ENCODE measurements at regions not wholly inside any gene's neighbourhood (a gene's known extent, or its start where the extent isn't known, plus 50 kb on each side); places are given as distances from the start of the nearest gene placed in this dataset.

DNA sequence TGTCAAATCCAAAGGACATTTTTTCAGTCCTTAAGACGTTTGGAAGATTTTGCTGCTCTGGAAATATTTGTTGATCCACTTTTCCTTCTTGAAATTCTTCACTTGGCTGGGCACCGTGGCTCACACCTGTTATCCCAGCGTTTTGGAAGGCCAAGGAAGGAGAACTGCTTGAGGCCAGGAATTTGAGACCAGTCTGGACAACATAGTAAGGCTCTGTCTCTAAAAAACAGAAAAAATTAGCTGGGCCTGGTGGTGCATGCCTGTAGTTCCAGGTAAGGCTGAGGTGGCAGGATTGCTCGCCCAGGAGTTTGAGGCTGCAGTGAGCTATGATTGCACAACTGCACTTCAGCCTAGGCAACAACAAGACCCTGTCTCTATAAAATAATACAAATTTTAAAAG, 173.9 kb upstream of the MITF start:
- no peaks in the 10 kb centered on the region for H3K4me1 ChIP-seq (ENCODE audit: control insufficient read depth, extremely low read depth, insufficient read depth, low read length)
- CTCF ChIA-PET = no interaction called here

More for the DNA sequence above, 173.9 kb upstream of the MITF start:
- no peak for DNase-seq (ENCODE audit: low read depth, low spot score)
- Histone ChIP-seq H3K79me2 (ENCODE audit: control insufficient read depth, insufficient read depth, low read length) (no peaks in the 10 kb centered on the region), H3K4me2 (ENCODE audit: insufficient read depth, low read length) (no peak overlapping the region), H3K9me3 (replicated peaks; ENCODE audit: control insufficient read depth, insufficient read depth, low read length) (no peaks in the 10 kb centered on the region), H4K20me1 (replicated peaks; ENCODE audit: control insufficient read depth, extremely low read depth, insufficient read depth, low read length) (no peaks in the 10 kb centered on the region), H3K9me1 (replicated peaks; ENCODE audit: control insufficient read depth, extremely low read depth, insufficient read depth, low read length) (no peaks in the 10 kb centered on the region), H3K27ac (ENCODE audit: insufficient read depth, low read depth, low read length) (no peak overlapping the region), H3K27me3 (ENCODE audit: control insufficient read depth in 2 of 2, insufficient read depth in 2 of 2, low read length in 2 of 2) (peaks cover 5 to 27% of the 10 kb centered on the region in 2 experiments), H3K9ac (replicated peaks; ENCODE audit: extremely low read depth, insufficient read depth, low read length) (no peak overlapping the region), H3K4me3 (replicated peaks in 1 of 3; ENCODE audit: insufficient read depth in 1 of 3, low read depth in 1 of 3, low read length in 3 of 3) (no peak overlapping the region), H3K36me3 (ENCODE audit: control insufficient read depth in 2 of 2, extremely low read depth in 1 of 2, insufficient read depth in 2 of 2, low read length in 2 of 2) (no peaks in the 10 kb centered on the region), H2AFZ (ENCODE audit: low read depth, low read length) (no peak overlapping the region)
- POLR2A ChIA-PET = no interaction called here
- FAIRE-seq = no peak
- BruUV-seq (replicated peaks) = no TSS peak
- dilution Hi-C loops (cut with MboI; ENCODE audit: extremely low pct_ligation_motif_present, low sequenced_read_pairs) = no loop called here
- intact Hi-C loops (cut with micrococcal nuclease) = no loop called here
- TF ChIP-seq, protein P1, sequence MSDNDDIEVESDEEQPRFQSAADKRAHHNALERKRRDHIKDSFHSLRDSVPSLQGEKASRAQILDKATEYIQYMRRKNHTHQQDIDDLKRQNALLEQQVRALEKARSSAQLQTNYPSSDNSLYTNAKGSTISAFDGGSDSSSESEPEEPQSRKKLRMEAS (IDR thresholded peaks at IDR 0.05; ENCODE audit: insufficient read depth, insufficient read length) = no peak
- TF ChIP-seq POLR2AphosphoS5 (IDR thresholded peaks at IDR 0.05; ENCODE audit: insufficient read depth, low read depth, low read length) (no peak), FOS (IDR thresholded peaks at IDR 0.05; ENCODE audit: borderline replicate concordance, insufficient read depth, low read length) (no peak), EZH2 (IDR thresholded peaks at IDR 0.05; ENCODE audit: borderline replicate concordance, low read depth, low read length, severe bottlenecking) (no peak), JUN (IDR thresholded peaks at IDR 0.05; ENCODE audit: borderline replicate concordance, insufficient read depth, insufficient read length, low read depth) (no peak), POLR2A (IDR thresholded peaks at IDR 0.05; ENCODE audit: low read depth, low read length) (no peak), GATA2 (IDR thresholded peaks at IDR 0.05; ENCODE audit: insufficient read depth, insufficient read length, low read depth, low read length) (no peak), MYC (IDR thresholded peaks at IDR 0.05; ENCODE audit: low read depth, low read length) (no peak)
- TF ChIP-seq, protein P2, sequence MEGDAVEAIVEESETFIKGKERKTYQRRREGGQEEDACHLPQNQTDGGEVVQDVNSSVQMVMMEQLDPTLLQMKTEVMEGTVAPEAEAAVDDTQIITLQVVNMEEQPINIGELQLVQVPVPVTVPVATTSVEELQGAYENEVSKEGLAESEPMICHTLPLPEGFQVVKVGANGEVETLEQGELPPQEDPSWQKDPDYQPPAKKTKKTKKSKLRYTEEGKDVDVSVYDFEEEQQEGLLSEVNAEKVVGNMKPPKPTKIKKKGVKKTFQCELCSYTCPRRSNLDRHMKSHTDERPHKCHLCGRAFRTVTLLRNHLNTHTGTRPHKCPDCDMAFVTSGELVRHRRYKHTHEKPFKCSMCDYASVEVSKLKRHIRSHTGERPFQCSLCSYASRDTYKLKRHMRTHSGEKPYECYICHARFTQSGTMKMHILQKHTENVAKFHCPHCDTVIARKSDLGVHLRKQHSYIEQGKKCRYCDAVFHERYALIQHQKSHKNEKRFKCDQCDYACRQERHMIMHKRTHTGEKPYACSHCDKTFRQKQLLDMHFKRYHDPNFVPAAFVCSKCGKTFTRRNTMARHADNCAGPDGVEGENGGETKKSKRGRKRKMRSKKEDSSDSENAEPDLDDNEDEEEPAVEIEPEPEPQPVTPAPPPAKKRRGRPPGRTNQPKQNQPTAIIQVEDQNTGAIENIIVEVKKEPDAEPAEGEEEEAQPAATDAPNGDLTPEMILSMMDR (IDR thresholded peaks at IDR 0.05; ENCODE audit: extremely low read depth in 1 of 2, insufficient read depth in 1 of 2, low read depth in 1 of 2, low read length in 2 of 2) = no peak

Measured in endothelial cell of umbilical vein (primary cell).